Thyroid gland (tissue), 4 donors: ENCODE measurements at regions not wholly inside any gene's neighbourhood (a gene's known extent, or its start where the extent isn't known, plus 50 kb on each side); places are given as distances from the start of the nearest gene placed in this dataset.

ENCODE experiments used
- DNase-seq, 2 donors: peaks; one replicate each; pipeline ENCODE4 v3.0.0-alpha.2; 2019
- H3K27ac ChIP-seq, 3 donors: fragments of 200-600 bp; sonication (generic); 1 replicate in 2 of 3; 2 replicates in 1 of 3; pipeline ENCODE4 v1.5.1; 2016 to 2019; ENCODE audit warnings: mild to moderate bottlenecking in 1 of 3, moderate library complexity in 1 of 3
- H3K27me3 ChIP-seq: fragments of 200-600 bp; sonication (generic); one replicate; pipeline ENCODE4 v1.5.1; 2019
- H3K36me3 ChIP-seq, 2 donors: fragments of 200-600 bp; sonication (generic); one replicate each; pipeline ENCODE4 v1.5.1; 2016 to 2019
- H3K4me1 ChIP-seq, 2 donors: fragments of 200-600 bp; sonication (generic); one replicate each; pipeline ENCODE4 v1.5.1; 2017 to 2019
- H3K4me3 ChIP-seq, 3 donors: fragments of 200-600 bp; sonication (generic); replicated peaks in 1 of 3; 1 replicate in 2 of 3; 2 replicates in 1 of 3; pipeline ENCODE4 v1.5.1; 2016; ENCODE audit warnings: mild to moderate bottlenecking in 1 of 3
- H3K9me3 ChIP-seq: fragments of 200-600 bp; sonication (generic); one replicate; pipeline ENCODE4 v1.5.1; 2017
- POLR2A ChIP-seq, 2 donors: fragments of 450-650 bp; IDR thresholded peaks; one replicate each; pipeline ENCODE4 v1.6.1; 2017; ENCODE audit warnings: antibody characterized with exemption in 2 of 2, mild to moderate bottlenecking in 2 of 2, moderate library complexity in 1 of 2
- WGBS, 2 donors: methylation state at CpG; one replicate each; pipeline ENCODE4 v1.1.5; 2017; 5-methylcytosine and 5-hydroxymethylcytosine counted together
- intact Hi-C: fragments of 100-400 bp; cut with DNase I; formaldehyde crosslinking; loops from one replicate; pipeline ENCODE4 v1.15.1; 2023
- TF ChIP-seq, protein P1 (sequence below), 6 experiments: fragments of 200-600 bp in 3 of 6; fragments of 450-650 bp in 3 of 6; sonication (generic) in 3 of 6; IDR thresholded peaks; one replicate each; pipeline ENCODE4 v1.5.1; 2016 to 2019; ENCODE audit warnings: antibody characterized with exemption in 6 of 6, mild to moderate bottlenecking in 2 of 6, inconsistent platforms in 1 of 6, moderate library complexity in 1 of 6

DNA sequence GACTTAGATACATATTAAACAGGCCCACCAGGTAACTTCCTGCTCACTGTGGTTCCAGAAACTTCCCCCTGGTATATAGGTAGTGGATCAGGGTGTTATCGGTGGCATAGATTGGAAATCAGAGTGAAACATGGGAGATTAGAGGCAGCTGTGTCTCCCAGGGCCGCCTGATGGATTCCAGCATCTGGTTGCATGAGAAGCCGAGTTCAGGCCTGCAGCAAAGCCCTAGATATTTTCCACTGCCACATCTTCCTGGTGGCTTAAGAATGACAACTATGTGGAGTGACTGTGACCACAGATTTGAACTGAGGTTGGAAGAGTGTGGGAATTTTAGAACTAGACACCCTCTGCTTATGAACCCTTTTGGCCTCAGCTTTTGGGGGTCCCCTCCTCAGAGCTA is 184.8 kb upstream of the NTF3 start:
- H3K27me3 ChIP-seq = no peaks in the 10 kb centered on the region
- 83 to 95% methylated on average over 3 of the region's 3 CpGs for WGBS, 2 donors
- no peak overlapping the region for H3K27ac ChIP-seq
- peaks cover 0 to 5% of the 10 kb centered on the region in 2 donors for H3K4me1 ChIP-seq
- TF ChIP-seq, protein P1, sequence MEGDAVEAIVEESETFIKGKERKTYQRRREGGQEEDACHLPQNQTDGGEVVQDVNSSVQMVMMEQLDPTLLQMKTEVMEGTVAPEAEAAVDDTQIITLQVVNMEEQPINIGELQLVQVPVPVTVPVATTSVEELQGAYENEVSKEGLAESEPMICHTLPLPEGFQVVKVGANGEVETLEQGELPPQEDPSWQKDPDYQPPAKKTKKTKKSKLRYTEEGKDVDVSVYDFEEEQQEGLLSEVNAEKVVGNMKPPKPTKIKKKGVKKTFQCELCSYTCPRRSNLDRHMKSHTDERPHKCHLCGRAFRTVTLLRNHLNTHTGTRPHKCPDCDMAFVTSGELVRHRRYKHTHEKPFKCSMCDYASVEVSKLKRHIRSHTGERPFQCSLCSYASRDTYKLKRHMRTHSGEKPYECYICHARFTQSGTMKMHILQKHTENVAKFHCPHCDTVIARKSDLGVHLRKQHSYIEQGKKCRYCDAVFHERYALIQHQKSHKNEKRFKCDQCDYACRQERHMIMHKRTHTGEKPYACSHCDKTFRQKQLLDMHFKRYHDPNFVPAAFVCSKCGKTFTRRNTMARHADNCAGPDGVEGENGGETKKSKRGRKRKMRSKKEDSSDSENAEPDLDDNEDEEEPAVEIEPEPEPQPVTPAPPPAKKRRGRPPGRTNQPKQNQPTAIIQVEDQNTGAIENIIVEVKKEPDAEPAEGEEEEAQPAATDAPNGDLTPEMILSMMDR (IDR thresholded peaks at IDR 0.05) = no peak
- TF ChIP-seq POLR2A (IDR thresholded peaks at IDR 0.05) = no peak
- no peak for DNase-seq
- no peaks in the 10 kb centered on the region for H3K36me3 ChIP-seq
- H3K9me3 ChIP-seq = no peaks in the 10 kb centered on the region
- intact Hi-C loops = no loop called here
- H3K4me3 ChIP-seq = no peak overlapping the region

DNA sequence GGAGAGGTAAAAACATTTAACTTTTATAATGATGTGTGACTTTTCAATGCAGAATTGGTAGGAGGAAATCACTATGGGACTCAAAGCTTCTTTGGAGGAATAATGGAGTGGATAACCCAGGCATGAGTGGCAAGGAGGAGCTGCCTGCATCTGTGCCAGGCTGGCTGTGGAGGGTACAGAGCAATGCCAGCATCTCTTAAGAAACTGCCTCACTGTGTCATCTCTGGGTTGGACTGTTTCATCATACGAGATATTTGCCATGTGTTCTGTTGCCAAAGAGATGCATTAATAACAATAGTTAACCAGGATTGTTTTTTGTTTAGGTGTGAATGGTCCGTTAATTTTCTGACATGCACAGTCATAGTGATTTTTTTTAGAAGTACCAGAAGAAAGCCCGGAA is 183.7 kb upstream of the NTF3 start:
- TF ChIP-seq, protein P1 (IDR thresholded peaks at IDR 0.05) = no peak
- TF ChIP-seq POLR2A (IDR thresholded peaks at IDR 0.05) = no peak
- Histone ChIP-seq H3K4me3 (no peak overlapping the region), H3K27ac (no peak overlapping the region), H3K27me3 (no peaks in the 10 kb centered on the region), H3K9me3 (no peaks in the 10 kb centered on the region), H3K4me1 (peaks cover 0 to 5% of the 10 kb centered on the region in 2 donors), H3K36me3 (no peaks in the 10 kb centered on the region)
- 80 to 83% methylated on average over 3 of the region's 3 CpGs for WGBS, 2 donors
- DNase-seq = no peak
- intact Hi-C loops = no loop called here

DNA sequence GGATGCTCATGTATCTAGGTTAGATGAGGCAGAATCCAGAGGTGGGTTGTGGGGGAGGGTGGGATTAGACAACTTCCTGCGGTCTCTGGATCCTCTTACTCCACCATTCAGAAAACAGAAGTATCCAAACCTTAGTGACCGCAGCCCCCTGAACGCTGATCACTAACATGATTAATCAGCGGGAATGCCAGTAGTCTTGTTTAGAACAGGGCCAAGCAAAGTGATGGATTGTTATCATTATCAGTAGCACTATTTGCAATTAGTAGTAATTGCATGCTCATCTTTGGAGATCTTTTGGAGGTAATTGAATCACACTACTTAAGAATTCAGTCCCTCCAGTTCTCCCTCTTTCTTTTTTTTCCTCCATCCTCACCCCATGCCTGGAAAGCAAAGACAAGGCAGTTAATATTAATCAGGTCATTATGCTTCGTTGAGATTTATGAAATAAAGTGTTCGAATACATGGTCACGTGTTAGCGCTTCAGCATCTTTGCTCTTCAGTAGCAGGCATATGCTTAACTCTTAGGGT is 182.8 kb upstream of the NTF3 start:
- intact Hi-C loops = no loop called here
- Histone ChIP-seq H3K27me3 (no peaks in the 10 kb centered on the region), H3K4me3 (no peak overlapping the region), H3K9me3 (no peaks in the 10 kb centered on the region), H3K4me1 (peaks cover 0 to 5% of the 10 kb centered on the region in 2 donors), H3K27ac (no peak overlapping the region), H3K36me3 (no peaks in the 10 kb centered on the region)
- DNase-seq = no peak
- 68 to 73% methylated on average over 8 of the region's 8 CpGs for WGBS, 2 donors
- TF ChIP-seq, protein P1 (IDR thresholded peaks at IDR 0.05) = no peak
- no peak for TF ChIP-seq POLR2A (IDR thresholded peaks at IDR 0.05)

DNA sequence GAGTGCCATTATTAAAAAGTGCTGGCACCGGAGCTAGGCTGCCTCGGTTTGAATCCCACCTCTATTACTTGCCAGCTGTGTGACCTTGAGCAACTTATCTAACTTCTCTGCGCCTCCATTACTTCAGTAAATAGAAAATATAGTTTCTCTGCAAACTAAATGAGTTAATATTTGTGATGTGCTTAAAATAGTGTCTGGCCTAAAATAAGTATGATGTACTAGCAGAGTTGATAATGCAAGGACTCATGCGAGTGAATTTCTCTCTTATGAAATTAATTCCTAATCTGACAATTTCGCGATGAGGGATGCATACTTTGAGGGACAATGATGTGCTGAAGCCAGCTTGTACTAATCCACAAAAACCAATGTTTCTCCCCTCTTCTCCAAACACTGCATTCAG is 180.8 kb upstream of the NTF3 start:
- Histone ChIP-seq H3K36me3 (no peaks in the 10 kb centered on the region), H3K4me3 (no peak overlapping the region), H3K27me3 (no peaks in the 10 kb centered on the region), H3K4me1 (no peaks in the 10 kb centered on the region), H3K27ac (no peak overlapping the region), H3K9me3 (no peaks in the 10 kb centered on the region)
- intact Hi-C loops = no loop called here
- DNase-seq = no peak
- 90% methylated on average over 6 of the region's 6 CpGs for WGBS, 2 donors
- no peak for TF ChIP-seq POLR2A (IDR thresholded peaks at IDR 0.05)
- TF ChIP-seq, protein P1 (IDR thresholded peaks at IDR 0.05) = no peak

DNA sequence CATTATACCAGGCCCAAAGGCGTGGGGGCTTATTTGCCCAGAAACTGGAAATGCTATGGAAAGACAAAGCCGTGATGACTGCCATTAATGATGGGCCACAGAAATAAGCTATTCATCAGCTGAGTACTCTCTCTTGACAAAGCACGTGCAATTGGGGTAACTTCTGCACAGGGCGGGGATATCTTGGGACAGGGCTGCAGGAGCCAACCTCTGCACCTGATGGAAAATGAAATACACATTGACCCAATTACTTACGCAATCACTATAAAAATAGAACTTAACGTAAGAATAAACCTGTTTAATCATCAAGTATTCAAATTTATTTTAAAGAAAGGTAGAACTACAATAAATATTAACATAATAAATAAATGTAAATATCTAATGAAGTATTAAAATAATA is 180.1 kb upstream of the NTF3 start:
- intact Hi-C loops = no loop called here
- no peak overlapping the region for H3K4me3 ChIP-seq
- DNase-seq = no peak
- no peaks in the 10 kb centered on the region for H3K36me3 ChIP-seq
- 75 to 87% methylated on average over 6 of the region's 6 CpGs for WGBS, 2 donors
- H3K4me1 ChIP-seq = no peaks in the 10 kb centered on the region
- H3K27me3 ChIP-seq = no peaks in the 10 kb centered on the region
- no peaks in the 10 kb centered on the region for H3K9me3 ChIP-seq
- no peak for TF ChIP-seq POLR2A (IDR thresholded peaks at IDR 0.05)
- TF ChIP-seq, protein P1 (IDR thresholded peaks at IDR 0.05) = no peak
- no peak overlapping the region for H3K27ac ChIP-seq
